HG02610 (cell line): ENCODE measurements at regions not wholly inside any gene's neighbourhood (a gene's known extent, or its start where the extent isn't known, plus 50 kb on each side); places are given as distances from the start of the nearest gene placed in this dataset.
A peak's percentile ranks its signal among the peaks of the same experiment; 100 is the strongest.
"Not testable (repeated sequence)": the region's sequence is repeated elsewhere in the genome, so short reads cannot be mapped to it uniquely, and the experiment has no call there.

ENCODE experiments used
- ATAC-seq: cut with Tn5 transposase; IDR thresholded peaks from one replicate; pipeline ENCODE4 v1.9.1; 2021; ENCODE audit warnings: mild to moderate bottlenecking, moderate library complexity; ENCODE audit not compliant: unreplicated experiment

- ATAC-seq = no peak
Observed at GRCh38 chr5:82661933-82662332, 383.8 kb upstream of the RPS23 start.

DNA sequence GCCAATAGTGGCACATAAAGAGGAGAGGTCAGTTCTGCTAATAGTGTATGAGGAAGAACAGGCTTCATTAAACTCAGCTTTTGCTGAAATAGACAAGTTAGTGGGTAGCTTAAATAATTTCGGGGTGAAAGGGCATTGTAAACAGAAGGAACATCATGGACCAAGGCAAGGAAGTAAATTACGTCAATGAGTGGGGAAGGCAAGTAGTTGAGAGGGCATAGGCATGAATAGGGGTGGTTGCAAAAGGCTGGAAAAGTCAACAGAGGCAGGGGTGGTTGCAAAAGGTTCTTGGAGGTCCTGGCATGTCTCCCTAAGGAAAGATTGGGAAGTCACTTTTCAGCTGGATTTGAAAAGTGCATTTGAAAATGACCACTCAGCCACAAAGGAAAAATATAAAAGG, 383.3 kb upstream of the RPS23 start:
- ATAC-seq = no peak

- no peak for ATAC-seq
Observed at GRCh38 chr5:82659115-82659514, 381.0 kb upstream of the RPS23 start.

GRCh38 chr5:82657033-82657699, 379.0 kb upstream of the RPS23 start:
- ATAC-seq = no peak

GRCh38 chr5:82656341-82656761, 378.2 kb upstream of the RPS23 start:
- no peak for ATAC-seq

- no peak for ATAC-seq
Observed at GRCh38 chr5:82655078-82655477, 376.9 kb upstream of the RPS23 start.

DNA sequence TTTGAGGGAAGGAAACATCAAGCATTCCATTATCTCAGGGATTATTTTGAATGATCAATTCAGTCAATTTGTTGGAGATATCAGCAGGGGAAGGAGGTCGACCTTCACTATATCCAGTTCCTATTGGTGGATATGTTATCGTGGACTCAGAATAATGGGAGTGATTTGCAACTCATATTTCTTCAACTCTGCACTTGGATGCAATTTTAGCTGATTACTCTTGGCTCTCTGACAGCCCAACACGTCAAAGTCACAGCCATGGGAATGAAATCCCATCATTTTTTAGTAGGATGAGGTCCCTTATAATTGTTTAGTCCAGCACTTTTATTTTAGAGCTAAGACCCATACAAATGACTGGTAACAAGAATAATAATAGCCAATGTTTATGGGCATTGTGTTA, 371.8 kb upstream of the RPS23 start:
- ATAC-seq = no peak

DNA sequence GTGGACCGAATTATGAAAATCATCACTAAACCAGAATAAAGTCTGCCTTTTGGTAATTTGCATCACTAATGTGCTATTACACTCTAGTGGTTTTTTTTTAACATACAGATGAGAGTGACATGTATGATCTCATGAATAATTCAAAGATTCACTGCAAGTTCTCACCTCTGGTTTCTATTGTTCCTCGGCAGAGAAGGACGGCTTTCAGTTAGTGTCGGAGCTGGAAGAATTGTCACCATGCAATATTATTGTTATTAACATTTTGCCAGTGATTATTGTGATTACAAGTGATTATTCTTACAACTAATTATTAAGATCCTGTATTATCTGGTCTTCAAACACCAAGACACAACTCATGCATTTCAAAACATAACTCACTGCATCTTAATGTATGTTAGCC, 366.6 kb upstream of the RPS23 start:
- no peak for ATAC-seq

- ATAC-seq = no peak
Observed at GRCh38 chr5:82644229-82644628, 366.1 kb upstream of the RPS23 start.

DNA sequence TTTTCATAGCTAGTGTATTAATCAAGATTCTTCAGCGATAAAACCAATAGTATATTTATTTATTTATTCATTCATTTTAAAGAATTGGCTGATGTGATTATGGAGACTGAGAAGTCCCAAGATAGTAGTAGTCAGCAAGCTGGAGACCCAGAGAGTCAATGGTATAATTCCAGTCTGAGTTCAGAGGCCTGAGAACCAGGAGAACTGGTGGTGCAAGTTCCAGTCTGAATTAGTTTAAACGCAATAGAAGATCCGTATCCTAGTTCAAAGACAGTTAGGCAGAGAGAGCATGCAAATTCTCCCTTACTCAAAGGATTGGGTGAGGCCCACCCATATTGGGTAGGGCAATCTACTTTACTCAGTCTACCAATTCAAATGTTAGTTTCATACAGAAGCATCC, 364.2 kb upstream of the RPS23 start:
- ATAC-seq = no peak

DNA sequence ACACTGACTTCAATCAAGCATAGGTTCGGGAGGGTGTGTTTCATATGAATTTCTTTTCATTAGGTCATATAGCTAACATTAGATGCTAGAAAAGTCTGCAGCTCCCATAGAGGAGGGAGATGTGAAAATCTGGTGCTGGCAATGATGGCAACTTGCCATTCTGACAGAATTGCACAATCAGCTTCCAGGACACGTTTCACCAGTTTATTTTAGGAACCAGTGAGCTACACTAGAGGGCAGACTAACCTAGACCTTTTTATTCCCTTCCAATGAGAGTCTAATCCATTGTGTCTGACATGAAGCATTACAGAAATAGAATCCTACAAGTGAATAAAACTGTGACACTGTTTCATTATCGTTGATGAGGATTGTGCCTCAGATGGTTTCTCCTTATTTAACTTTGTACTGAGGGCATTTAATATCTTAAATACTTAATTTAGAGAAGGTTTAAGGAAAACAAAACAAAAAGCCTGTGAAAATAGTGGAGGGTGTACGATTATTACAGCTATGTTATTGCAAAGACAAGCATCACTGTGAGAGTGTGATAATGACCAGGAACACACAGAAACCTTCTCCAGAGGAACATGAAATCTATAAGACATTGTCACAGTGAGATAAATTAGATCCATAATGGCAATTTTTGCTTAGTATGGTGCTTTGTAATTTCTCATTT, 363.3 kb upstream of the RPS23 start:
- peak; percentile 78 for ATAC-seq

- ATAC-seq = no peak
Observed at GRCh38 chr5:82640916-82641315, 362.8 kb upstream of the RPS23 start.

GRCh38 chr5:82639393-82640144, 361.4 kb upstream of the RPS23 start:
- no peak for ATAC-seq

DNA sequence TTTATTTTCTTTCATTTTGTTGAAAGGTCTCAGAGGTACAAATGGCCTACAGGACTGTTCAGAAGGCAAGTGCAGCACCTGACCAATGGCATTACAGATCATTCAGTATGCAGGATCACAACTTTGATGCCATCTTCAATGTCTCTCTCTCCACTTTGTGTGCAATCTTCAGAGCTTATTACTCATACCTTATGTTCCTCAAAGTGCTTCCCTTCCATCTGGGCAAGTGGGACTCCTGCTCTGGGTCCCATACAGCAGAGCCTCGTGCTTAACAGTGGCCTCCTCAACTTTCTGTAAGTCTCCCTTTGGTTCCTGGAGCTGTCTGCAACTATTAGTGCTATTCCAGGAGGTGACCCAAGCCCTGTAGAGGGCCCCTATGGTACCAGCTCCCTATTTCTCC, 358.4 kb upstream of the RPS23 start:
- ATAC-seq = no peak

DNA sequence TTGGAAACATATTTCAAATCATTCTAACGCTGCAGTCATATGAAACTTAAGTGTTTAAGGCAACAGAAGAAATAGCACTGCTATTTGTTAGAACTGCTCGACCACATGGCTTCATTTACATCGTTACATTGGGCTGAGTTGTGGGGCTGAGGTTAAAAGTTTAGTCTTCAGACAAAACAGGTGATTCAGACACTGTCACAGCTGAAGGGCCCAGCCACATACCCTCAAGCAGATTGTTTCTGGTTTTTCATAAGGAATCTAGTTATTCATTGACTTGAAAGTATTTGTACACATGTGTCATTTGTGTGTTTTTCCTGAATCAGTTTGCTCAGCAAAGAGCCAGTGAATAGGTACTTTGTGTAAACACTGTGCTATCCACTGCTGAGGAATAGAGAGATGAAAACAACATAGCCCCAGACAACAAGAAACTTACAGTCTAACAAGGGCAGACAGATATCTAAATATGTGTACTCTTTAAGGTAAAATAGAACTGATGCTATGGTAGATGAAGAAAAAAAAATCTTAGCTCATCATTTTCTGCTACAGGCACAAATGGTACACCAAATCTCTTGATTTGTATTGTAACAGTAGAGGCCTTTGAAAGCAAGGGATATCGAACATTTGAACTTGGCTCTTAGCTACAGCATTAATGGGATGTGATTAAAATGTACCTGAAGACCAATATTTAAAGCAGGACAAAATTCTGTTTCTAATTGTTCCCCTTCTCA, 357.6 kb upstream of the RPS23 start:
- ATAC-seq = peak; percentile 54

- ATAC-seq = no peak
Observed at GRCh38 chr5:82628364-82628910, 350.3 kb upstream of the RPS23 start.

GRCh38 chr5:82626905-82627591, 348.9 kb upstream of the RPS23 start:
- not testable (repeated sequence) for ATAC-seq

- not testable (repeated sequence) for ATAC-seq
Observed at GRCh38 chr5:82626012-82626411, 347.9 kb upstream of the RPS23 start.

DNA sequence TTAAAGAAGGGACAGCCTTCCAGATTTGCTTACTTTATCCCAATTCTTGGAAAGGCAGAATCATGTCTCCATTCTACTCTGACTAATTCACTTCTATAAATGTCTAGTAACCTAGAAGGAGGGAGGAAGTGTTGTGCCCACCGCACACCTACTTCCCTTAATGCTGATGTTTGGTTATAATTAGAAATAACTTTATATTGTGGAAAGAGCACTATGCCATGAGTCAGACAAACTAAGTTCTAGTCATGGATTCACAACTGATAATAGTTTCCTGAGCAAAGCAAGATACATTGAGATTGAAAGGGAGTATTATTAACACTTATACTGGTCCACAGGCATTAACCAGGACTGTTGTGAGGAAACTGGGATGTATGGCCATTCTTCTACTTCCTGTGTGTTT, 345.9 kb upstream of the RPS23 start:
- no peak for ATAC-seq

- no peak for ATAC-seq
Observed at GRCh38 chr5:82622711-82623514, 344.8 kb upstream of the RPS23 start.
